HL-60 (cell line): ENCODE measurements at regions not wholly inside any gene's neighbourhood (a gene's known extent, or its start where the extent isn't known, plus 50 kb on each side); places are given as distances from the start of the nearest gene placed in this dataset.

Source experiments
- DNase-seq, 2 experiments: peaks; one replicate each; pipeline ENCODE4 v3.0.0-alpha.2; 2010 to 2020; ENCODE audit warnings: low read depth in 1 of 2, low spot score in 1 of 2
- H3K27ac ChIP-seq: fragments of 250-450 bp; sonication (Bioruptor Pico); replicated peaks from 2 replicates; pipeline ENCODE4 v1.5.1; 2020; ENCODE audit warnings: mild to moderate bottlenecking, moderate library complexity
- H3K27me3 ChIP-seq: fragments of 250-450 bp; sonication (Bioruptor Pico); 2 replicates; pipeline ENCODE4 v1.5.1; 2021; ENCODE audit warnings: mild to moderate bottlenecking, moderate library complexity; ENCODE audit not compliant: insufficient read depth, poor library complexity, severe bottlenecking
- H3K4me3 ChIP-seq: replicated peaks from 2 replicates; pipeline ENCODE4 v1.5.1; 2011; ENCODE audit warnings: mild to moderate bottlenecking, control low read depth, low read length; ENCODE audit not compliant: insufficient read depth
- CTCF ChIP-seq: IDR thresholded peaks from one replicate; pipeline ENCODE4 v1.5.1; 2011; ENCODE audit warnings: low read length, control low read depth, inconsistent platforms; ENCODE audit not compliant: insufficient read depth
- GABPA ChIP-seq: IDR thresholded peaks from 2 replicates; pipeline ENCODE4 v1.6.1; 2012; ENCODE audit warnings: low read depth
- POLR2AphosphoS5 ChIP-seq: IDR thresholded peaks from 2 replicates; pipeline ENCODE4 v1.6.1; 2012; ENCODE audit warnings: low read depth
- SPI1 ChIP-seq: IDR thresholded peaks from 2 replicates; pipeline ENCODE4 v1.6.1; 2012; ENCODE audit warnings: low read depth, mild to moderate bottlenecking, borderline replicate concordance
- TF ChIP-seq, protein P1 (sequence below): IDR thresholded peaks from 2 replicates; pipeline ENCODE4 v1.6.1; 2012; ENCODE audit warnings: low read depth; ENCODE audit not compliant: insufficient replicate concordance

DNA sequence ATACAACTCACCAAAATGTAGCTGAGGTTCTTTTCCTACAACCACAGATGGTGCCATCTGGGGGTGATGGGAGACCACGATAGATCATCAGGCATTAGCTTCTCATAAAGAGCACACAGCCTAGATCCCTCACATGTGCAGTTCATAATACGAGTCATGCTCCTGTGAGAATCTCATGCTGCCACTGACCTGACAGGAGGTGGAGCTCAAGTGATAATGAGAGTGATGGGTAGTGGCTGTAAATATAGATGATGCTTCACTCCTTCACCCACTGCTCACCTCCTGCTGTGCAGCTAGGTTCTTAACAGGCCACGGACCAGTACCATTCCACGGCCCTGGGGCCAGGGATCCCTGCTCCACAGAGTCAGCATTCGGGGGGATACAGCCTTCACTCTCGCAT lies 943.8 kb downstream of the NLGN4Y start:
- Histone ChIP-seq H3K27ac (no peak overlapping the region), H3K27me3 (no peaks in the 10 kb centered on the region), H3K4me3 (no peak overlapping the region)
- TF ChIP-seq CTCF (no peak), SPI1 (no peak), GABPA (no peak), POLR2AphosphoS5 (no peak)
- TF ChIP-seq, protein P1, sequence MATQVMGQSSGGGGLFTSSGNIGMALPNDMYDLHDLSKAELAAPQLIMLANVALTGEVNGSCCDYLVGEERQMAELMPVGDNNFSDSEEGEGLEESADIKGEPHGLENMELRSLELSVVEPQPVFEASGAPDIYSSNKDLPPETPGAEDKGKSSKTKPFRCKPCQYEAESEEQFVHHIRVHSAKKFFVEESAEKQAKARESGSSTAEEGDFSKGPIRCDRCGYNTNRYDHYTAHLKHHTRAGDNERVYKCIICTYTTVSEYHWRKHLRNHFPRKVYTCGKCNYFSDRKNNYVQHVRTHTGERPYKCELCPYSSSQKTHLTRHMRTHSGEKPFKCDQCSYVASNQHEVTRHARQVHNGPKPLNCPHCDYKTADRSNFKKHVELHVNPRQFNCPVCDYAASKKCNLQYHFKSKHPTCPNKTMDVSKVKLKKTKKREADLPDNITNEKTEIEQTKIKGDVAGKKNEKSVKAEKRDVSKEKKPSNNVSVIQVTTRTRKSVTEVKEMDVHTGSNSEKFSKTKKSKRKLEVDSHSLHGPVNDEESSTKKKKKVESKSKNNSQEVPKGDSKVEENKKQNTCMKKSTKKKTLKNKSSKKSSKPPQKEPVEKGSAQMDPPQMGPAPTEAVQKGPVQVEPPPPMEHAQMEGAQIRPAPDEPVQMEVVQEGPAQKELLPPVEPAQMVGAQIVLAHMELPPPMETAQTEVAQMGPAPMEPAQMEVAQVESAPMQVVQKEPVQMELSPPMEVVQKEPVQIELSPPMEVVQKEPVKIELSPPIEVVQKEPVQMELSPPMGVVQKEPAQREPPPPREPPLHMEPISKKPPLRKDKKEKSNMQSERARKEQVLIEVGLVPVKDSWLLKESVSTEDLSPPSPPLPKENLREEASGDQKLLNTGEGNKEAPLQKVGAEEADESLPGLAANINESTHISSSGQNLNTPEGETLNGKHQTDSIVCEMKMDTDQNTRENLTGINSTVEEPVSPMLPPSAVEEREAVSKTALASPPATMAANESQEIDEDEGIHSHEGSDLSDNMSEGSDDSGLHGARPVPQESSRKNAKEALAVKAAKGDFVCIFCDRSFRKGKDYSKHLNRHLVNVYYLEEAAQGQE: no peak
- no peak for DNase-seq

GRCh38 chrY:15471371-15471770 lies 947.0 kb downstream of the NLGN4Y start:
- H3K4me3 ChIP-seq: no peak overlapping the region
- H3K27ac ChIP-seq: no peak overlapping the region
- no peaks in the 10 kb centered on the region for H3K27me3 ChIP-seq
- TF ChIP-seq, protein P1: no peak
- TF ChIP-seq CTCF: no peak
- TF ChIP-seq POLR2AphosphoS5: no peak
- TF ChIP-seq GABPA: no peak
- no peak for TF ChIP-seq SPI1
- DNase-seq: no peak

GRCh38 chrY:15478348-15478963 lies 954.1 kb downstream of the NLGN4Y start:
- no peak overlapping the region for H3K27ac ChIP-seq
- TF ChIP-seq, protein P1: no peak
- no peak for DNase-seq
- no peaks in the 10 kb centered on the region for H3K27me3 ChIP-seq
- H3K4me3 ChIP-seq: no peak overlapping the region

DNA sequence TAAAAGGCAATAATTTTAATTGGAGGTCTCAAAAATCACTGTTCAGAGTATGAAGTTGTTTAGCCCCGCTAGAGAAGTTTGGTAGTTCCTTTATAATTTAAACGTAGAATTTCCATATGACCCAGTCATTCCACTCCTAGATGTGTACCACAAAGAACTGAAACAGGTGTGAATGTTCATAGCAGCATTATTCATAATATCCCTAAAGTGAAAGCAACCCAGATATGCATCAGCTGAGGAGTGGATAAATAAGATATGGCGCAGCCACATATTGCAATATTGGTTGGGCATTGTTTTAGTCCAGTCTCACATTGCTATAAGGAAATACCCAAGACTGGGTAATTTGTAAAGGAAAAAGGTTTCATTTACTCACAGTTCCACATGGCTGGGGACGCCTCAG lies 976.2 kb downstream of the NLGN4Y start:
- H3K27me3 ChIP-seq: no peaks in the 10 kb centered on the region
- no peak for DNase-seq
- TF ChIP-seq CTCF: no peak
- TF ChIP-seq GABPA: no peak
- no peak for TF ChIP-seq POLR2AphosphoS5
- no peak for TF ChIP-seq SPI1
- TF ChIP-seq, protein P1: no peak
- H3K4me3 ChIP-seq: no peak overlapping the region
- no peak overlapping the region for H3K27ac ChIP-seq
